Testis (tissue), 2 donors: ENCODE measurements at regions not wholly inside any gene's neighbourhood (a gene's known extent, or its start where the extent isn't known, plus 50 kb on each side); places are given as distances from the start of the nearest gene placed in this dataset.

Experiments
- DNase-seq: peaks from one replicate; pipeline ENCODE4 v3.0.0-alpha.2; 2019
- H3K27ac ChIP-seq, 2 donors: fragments of 200-600 bp; sonication (generic); one replicate each; pipeline ENCODE4 v1.5.1; 2019
- H3K27me3 ChIP-seq: fragments of 200-600 bp; sonication (generic); one replicate; pipeline ENCODE4 v1.5.1; 2019
- H3K36me3 ChIP-seq: fragments of 200-600 bp; sonication (generic); one replicate; pipeline ENCODE4 v1.5.1; 2017; ENCODE audit warnings: low read depth; ENCODE audit errors: missing control alignments
- H3K4me1 ChIP-seq: fragments of 200-600 bp; sonication (generic); one replicate; pipeline ENCODE4 v1.5.1; 2019
- H3K4me3 ChIP-seq, 2 donors: fragments of 200-600 bp; sonication (generic); one replicate each; pipeline ENCODE4 v1.5.1; 2017 to 2019
- H3K9me3 ChIP-seq: fragments of 200-600 bp; sonication (generic); one replicate; pipeline ENCODE4 v1.5.1; 2017
- CTCF ChIP-seq, 3 experiments: fragments of 450-650 bp in 2 of 3; fragments of 200-600 bp in 1 of 3; sonication (generic) in 1 of 3; IDR thresholded peaks; one replicate each; pipeline ENCODE4 v1.5.1; 2016 to 2019; ENCODE audit warnings: antibody characterized with exemption in 3 of 3, mild to moderate bottlenecking in 2 of 3, moderate library complexity in 1 of 3
- POLR2A ChIP-seq: fragments of 450-650 bp; IDR thresholded peaks from one replicate; pipeline ENCODE4 v1.6.1; 2017; ENCODE audit warnings: antibody characterized with exemption, mild to moderate bottlenecking, moderate library complexity
- WGBS, 2 donors: methylation state at CpG; one replicate each; pipeline ENCODE4 v1.1.5; 2018; 5-methylcytosine and 5-hydroxymethylcytosine counted together
- intact Hi-C: fragments of 100-400 bp; cut with DNase I; formaldehyde crosslinking; loops from one replicate; pipeline ENCODE4 v1.15.1; 2023; ENCODE audit warnings: low total_unique reads

- 98% methylated on average over 2 of the region's 2 CpGs for WGBS, 2 donors
- H3K9me3 ChIP-seq = no peaks in the 10 kb centered on the region
These were observed 256.0 kb downstream of the EIPR1 start for GRCh38 chr2:3121601-3122000.

GRCh38 chr2:3117650-3118216 is 259.9 kb downstream of the EIPR1 start:
- DNase-seq = no peak
- WGBS, 2 donors = 91 to 92% methylated on average over 7 of the region's 7 CpGs

More at GRCh38 chr2:3121601-3122000, 256.0 kb downstream of the EIPR1 start:
- no peak for DNase-seq
- no peaks in the 10 kb centered on the region for H3K4me1 ChIP-seq
- TF ChIP-seq CTCF (IDR thresholded peaks at IDR 0.05) (no peak), POLR2A (no peak)
- no peak overlapping the region for H3K27ac ChIP-seq
- no peaks in the 10 kb centered on the region for H3K27me3 ChIP-seq
- no peaks in the 10 kb centered on the region for H3K36me3 ChIP-seq
- H3K4me3 ChIP-seq = no peak overlapping the region
- intact Hi-C loops = no loop called here

GRCh38 chr2:3116371-3116770 is 261.2 kb downstream of the EIPR1 start:
- H3K27ac ChIP-seq = no peak overlapping the region
- no peak overlapping the region for H3K4me3 ChIP-seq
- no peaks in the 10 kb centered on the region for H3K36me3 ChIP-seq
- H3K27me3 ChIP-seq = no peaks in the 10 kb centered on the region
- TF ChIP-seq POLR2A = no peak
- no peak for TF ChIP-seq CTCF (IDR thresholded peaks at IDR 0.05)
- peak; percentile 6 for DNase-seq
- WGBS, 2 donors = 54 to 58% methylated on average over 11 to 14 of the region's 14 CpGs
- no peaks in the 10 kb centered on the region for H3K4me1 ChIP-seq
- intact Hi-C loops = no loop called here
- H3K9me3 ChIP-seq = no peaks in the 10 kb centered on the region

More at GRCh38 chr2:3117650-3118216, 259.9 kb downstream of the EIPR1 start:
- TF ChIP-seq POLR2A (no peak), CTCF (IDR thresholded peaks at IDR 0.05) (no peak)
- Histone ChIP-seq H3K27ac (no peak overlapping the region), H3K27me3 (no peaks in the 10 kb centered on the region), H3K4me1 (no peaks in the 10 kb centered on the region), H3K36me3 (no peaks in the 10 kb centered on the region), H3K4me3 (no peak overlapping the region), H3K9me3 (no peaks in the 10 kb centered on the region)
- intact Hi-C loops = no loop called here

- Histone ChIP-seq H3K27me3 (no peaks in the 10 kb centered on the region), H3K27ac (no peak overlapping the region), H3K4me3 (no peak overlapping the region), H3K9me3 (no peaks in the 10 kb centered on the region), H3K36me3 (no peaks in the 10 kb centered on the region), H3K4me1 (no peaks in the 10 kb centered on the region)
- peak; percentile 9 for DNase-seq
- TF ChIP-seq CTCF (IDR thresholded peaks at IDR 0.05) (no peak), POLR2A (no peak)
- intact Hi-C loops = no loop called here
- 77 to 81% methylated on average over 10 to 13 of the region's 13 CpGs for WGBS, 2 donors
These were observed 262.1 kb downstream of the EIPR1 start for GRCh38 chr2:3115301-3116042.
